ENCODE measurements at regions not wholly inside any gene's neighbourhood (a gene's known extent, or its start where the extent isn't known, plus 50 kb on each side); places are given as distances from the start of the nearest gene placed in this dataset.
A peak's percentile ranks its signal among the peaks of the same experiment; 100 is the strongest.

GRCh38 chr3:40739971-40740370 is 215.2 kb downstream of the ZNF621 start:
- DNase-seq (ENCODE audit: low spot score): no peak
- Mint-ChIP-seq H3K27me3 (ENCODE audit: insufficient read depth, low read depth) (no peaks in the 10 kb centered on the region), H3K27ac (no peak overlapping the region), H3K4me3 (no peak overlapping the region), H3K36me3 (no peaks in the 10 kb centered on the region), H3K4me1 (peaks cover 13% of the 10 kb centered on the region), H3K9me3 (no peaks in the 10 kb centered on the region)
- Histone ChIP-seq H4K20me1 (ENCODE audit: low read depth) (no peaks in the 10 kb centered on the region), H3K9me3 (ENCODE audit: low read depth) (no peaks in the 10 kb centered on the region), H3K36me3 (no peaks in the 10 kb centered on the region), H3K79me2 (ENCODE audit: low read depth) (no peaks in the 10 kb centered on the region), H3K9ac (no peak overlapping the region), H3K4me2 (no peak overlapping the region), H3K27ac (no peak overlapping the region), H3K4me1 (peaks cover 3% of the 10 kb centered on the region), H3F3A (ENCODE audit: low read depth) (no peaks in the 10 kb centered on the region), H3K27me3 (no peaks in the 10 kb centered on the region), H2AFZ (replicated peaks) (no peak overlapping the region), H3K4me3 (no peak overlapping the region)
- TF ChIP-seq EZH2 (IDR thresholded peaks at IDR 0.05) (no peak), CTCF (IDR thresholded peaks at IDR 0.05) (no peak), EZH2phosphoT487 (IDR thresholded peaks at IDR 0.05) (no peak)

- Mint-ChIP-seq H3K4me3 (peak overlapping the region; percentile 8), H3K4me1 (peaks cover 13% of the 10 kb centered on the region), H3K27ac (peak overlapping the region; percentile 61), H3K9me3 (no peaks in the 10 kb centered on the region), H3K27me3 (ENCODE audit: insufficient read depth, low read depth) (no peaks in the 10 kb centered on the region), H3K36me3 (no peaks in the 10 kb centered on the region)
- Histone ChIP-seq H3K9me3 (ENCODE audit: low read depth) (no peaks in the 10 kb centered on the region), H3K79me2 (ENCODE audit: low read depth) (no peaks in the 10 kb centered on the region), H3F3A (ENCODE audit: low read depth) (no peaks in the 10 kb centered on the region), H3K4me2 (no peak overlapping the region), H3K27me3 (no peaks in the 10 kb centered on the region), H4K20me1 (ENCODE audit: low read depth) (no peaks in the 10 kb centered on the region), H3K27ac (no peak overlapping the region), H3K9ac (no peak overlapping the region), H3K4me1 (peaks cover 3% of the 10 kb centered on the region), H3K36me3 (no peaks in the 10 kb centered on the region), H3K4me3 (no peak overlapping the region), H2AFZ (replicated peaks) (no peak overlapping the region)
- TF ChIP-seq EZH2phosphoT487 (IDR thresholded peaks at IDR 0.05): no peak
- TF ChIP-seq CTCF (IDR thresholded peaks at IDR 0.05): no peak
- TF ChIP-seq EZH2 (IDR thresholded peaks at IDR 0.05): no peak
- DNase-seq (ENCODE audit: low spot score): peak; percentile 16
Measured at GRCh38 chr3:40741729-40742128, 217.0 kb downstream of the ZNF621 start.

- Histone ChIP-seq H3F3A (ENCODE audit: low read depth) (no peaks in the 10 kb centered on the region), H4K20me1 (ENCODE audit: low read depth) (no peaks in the 10 kb centered on the region), H3K79me2 (ENCODE audit: low read depth) (no peaks in the 10 kb centered on the region), H3K9me3 (ENCODE audit: low read depth) (no peaks in the 10 kb centered on the region), H3K4me2 (no peak overlapping the region), H3K4me1 (peaks cover 3% of the 10 kb centered on the region), H3K27me3 (no peaks in the 10 kb centered on the region), H3K4me3 (no peak overlapping the region), H3K36me3 (no peaks in the 10 kb centered on the region), H3K27ac (no peak overlapping the region), H2AFZ (replicated peaks) (no peak overlapping the region), H3K9ac (no peak overlapping the region)
- H3K36me3 Mint-ChIP-seq: no peaks in the 10 kb centered on the region
- TF ChIP-seq EZH2phosphoT487 (IDR thresholded peaks at IDR 0.05): no peak
- TF ChIP-seq EZH2 (IDR thresholded peaks at IDR 0.05): no peak
- TF ChIP-seq CTCF (IDR thresholded peaks at IDR 0.05): no peak
- H3K27me3 Mint-ChIP-seq (ENCODE audit: insufficient read depth, low read depth): no peaks in the 10 kb centered on the region
- H3K4me3 Mint-ChIP-seq: no peak overlapping the region
- H3K9me3 Mint-ChIP-seq: no peaks in the 10 kb centered on the region
- H3K4me1 Mint-ChIP-seq: peaks cover 13% of the 10 kb centered on the region
- no peak for DNase-seq (ENCODE audit: low spot score)
- no peak overlapping the region for H3K27ac Mint-ChIP-seq
Measured at GRCh38 chr3:40745381-40746106, 220.8 kb downstream of the ZNF621 start.

Data from neural progenitor cell (in vitro differentiated cells).